GOT3 (cell line): ENCODE measurements at regions not wholly inside any gene's neighbourhood (a gene's known extent, or its start where the extent isn't known, plus 50 kb on each side); places are given as distances from the start of the nearest gene placed in this dataset.

Experiments
- DNase-seq: peaks from one replicate; lab custom pipeline; 2025; ENCODE audit warnings: mixed read lengths; lab: John Stamatoyannopoulos, UW

DNA sequence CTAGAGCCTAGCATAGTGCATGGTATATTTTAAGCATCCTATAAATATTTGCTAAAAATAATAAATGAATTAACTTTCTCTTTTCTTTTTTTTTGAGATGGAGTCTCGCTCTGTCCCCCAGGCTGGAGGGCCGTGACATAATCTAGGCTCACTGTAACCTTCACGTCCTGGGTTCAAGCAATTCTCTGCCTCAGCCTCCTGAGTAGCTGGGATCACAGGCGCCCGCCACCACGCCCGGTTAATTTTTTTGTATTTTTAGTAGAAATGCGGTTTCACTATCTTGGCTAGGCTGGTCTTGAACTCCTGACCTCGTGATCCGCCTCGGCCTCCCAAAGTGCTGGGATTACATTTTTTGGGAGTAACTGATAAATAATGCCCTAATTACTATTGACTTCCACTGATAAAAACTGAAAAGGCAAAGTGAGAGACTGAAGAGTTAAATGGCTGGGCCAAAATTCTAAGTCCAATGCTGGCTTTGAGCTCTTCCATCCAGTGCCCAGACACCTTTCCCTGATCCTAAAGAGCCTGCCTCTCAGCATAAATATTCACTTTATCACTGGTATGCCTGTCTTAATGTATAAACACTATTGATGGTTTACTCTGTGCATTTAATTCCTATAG lies 213.0 kb upstream of the KRR1 start:
- no peak for DNase-seq

- no peak for DNase-seq
Measured at GRCh38 chr12:75722714-75723200, 211.3 kb upstream of the KRR1 start.

- DNase-seq: no peak
Measured at GRCh38 chr12:75721796-75722195, 210.4 kb upstream of the KRR1 start.

DNA sequence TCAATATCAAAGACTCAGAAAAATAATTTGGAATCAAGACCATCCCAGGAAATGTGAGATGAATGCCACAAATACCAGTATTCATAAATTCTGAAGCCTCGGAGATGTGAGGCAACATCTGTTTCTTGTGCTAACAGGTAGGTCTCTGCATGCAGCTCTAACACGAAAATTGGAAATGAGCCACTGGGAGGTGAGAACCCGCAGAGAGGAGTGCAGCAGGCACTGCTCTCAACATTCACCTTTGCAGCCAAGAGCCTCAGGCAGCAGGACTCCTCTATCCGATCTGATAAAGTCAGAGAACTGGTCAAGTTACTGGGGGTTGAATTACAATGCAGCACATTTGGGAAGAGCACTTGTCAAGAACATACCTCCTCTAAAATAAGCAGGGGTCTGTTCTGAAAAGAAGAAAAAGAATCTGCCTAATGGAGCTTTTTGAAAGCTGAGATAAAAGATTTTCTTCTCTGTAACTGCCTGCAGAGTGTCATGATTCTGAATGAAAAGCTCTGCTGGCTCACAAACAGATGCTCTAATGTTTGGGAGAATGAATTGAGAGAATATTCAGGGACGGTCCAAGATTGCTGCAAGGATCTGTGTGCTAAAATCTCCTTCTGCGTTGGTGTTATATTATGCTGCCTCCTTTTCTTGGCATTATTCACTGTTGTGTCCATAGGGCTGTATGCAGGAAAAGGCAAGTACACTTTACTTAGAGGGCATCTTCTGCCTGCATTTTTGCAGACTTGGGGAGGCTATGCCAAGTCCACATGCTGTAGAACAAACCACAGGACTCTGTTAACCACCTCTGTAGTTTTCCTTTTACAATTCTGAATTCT lies 209.6 kb upstream of the KRR1 start:
- no peak for DNase-seq

- DNase-seq: no peak
Measured at GRCh38 chr12:75717902-75718301, 206.5 kb upstream of the KRR1 start.

DNA sequence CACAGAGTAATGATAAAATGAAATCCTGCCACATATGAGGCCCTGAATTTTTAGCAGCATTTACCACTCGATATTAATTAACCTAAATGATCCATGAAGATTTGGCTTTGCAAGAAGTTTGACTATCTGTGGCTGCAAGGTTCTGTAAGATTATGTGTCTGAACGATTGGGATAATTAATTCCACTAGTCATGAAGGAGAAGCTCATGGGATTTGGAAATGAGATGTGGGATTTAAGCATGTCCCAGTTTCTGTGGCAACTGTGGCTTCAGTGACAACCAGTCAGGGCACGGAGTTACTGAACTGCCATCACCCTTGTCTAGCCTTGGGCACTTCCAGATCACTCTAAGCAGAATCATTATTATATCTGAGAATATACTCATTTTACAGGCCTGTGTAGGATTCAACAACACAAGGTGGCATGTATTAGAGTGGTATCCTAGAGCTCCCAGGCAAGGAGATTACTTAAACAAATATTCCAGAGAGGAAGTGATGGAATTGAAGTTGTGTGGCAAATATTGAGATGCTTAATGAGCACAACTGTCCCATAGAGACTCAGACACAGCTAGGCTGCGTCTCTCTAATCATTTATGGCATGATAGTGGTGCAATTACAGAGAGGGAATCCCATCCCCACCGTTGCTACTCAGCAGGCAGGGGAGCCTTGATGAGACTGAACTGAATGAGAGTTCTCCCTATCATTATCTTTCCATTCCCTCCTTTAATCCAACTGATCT lies 205.0 kb upstream of the KRR1 start:
- DNase-seq: no peak

DNA sequence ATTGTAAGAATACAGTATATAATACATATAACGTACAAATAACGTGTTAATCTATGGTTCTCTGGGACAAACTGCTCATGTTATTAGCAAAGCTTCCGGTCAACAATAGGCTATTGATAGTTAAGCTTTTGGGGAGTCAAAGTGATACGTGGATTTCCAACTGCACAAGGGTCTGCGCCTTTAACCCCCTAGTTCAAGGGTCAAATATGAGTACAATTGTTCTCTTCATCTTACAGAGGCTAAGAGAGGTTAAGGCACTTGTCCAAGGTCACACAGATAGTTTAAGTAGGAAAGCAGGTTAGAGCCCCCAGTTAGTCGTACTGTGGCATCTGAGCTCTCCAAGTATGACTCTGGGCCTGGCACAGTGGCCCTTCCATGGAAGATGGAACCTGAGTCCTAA lies 204.3 kb upstream of the KRR1 start:
- DNase-seq: no peak

GRCh38 chr12:75715323-75715644 lies 203.9 kb upstream of the KRR1 start:
- DNase-seq: no peak

GRCh38 chr12:75714462-75715322 lies 203.3 kb upstream of the KRR1 start:
- no peak for DNase-seq

DNA sequence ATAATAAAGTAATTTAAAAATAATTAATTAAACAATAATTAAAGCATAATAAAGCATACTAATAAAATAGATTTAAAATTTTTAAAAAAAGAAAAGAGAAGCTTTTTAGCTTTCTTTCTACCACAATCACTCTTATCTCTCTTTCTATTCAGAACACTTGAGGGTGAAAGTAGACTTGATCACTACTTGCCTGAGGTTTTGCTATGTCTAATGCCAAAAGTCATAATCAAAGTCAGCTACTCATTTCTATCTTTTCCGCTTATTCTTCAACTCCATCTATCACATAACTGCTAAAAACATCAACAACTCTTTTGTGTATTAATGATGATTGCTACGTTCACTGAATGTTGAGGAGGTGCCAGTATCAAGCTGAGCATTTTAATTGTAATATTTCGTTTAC lies 202.0 kb upstream of the KRR1 start:
- DNase-seq: no peak

GRCh38 chr12:75712223-75712622 lies 200.8 kb upstream of the KRR1 start:
- no peak for DNase-seq

- no peak for DNase-seq
Measured at GRCh38 chr12:75711271-75711670, 199.9 kb upstream of the KRR1 start.

- no peak for DNase-seq
Measured at GRCh38 chr12:75710361-75711069, 199.1 kb upstream of the KRR1 start.

DNA sequence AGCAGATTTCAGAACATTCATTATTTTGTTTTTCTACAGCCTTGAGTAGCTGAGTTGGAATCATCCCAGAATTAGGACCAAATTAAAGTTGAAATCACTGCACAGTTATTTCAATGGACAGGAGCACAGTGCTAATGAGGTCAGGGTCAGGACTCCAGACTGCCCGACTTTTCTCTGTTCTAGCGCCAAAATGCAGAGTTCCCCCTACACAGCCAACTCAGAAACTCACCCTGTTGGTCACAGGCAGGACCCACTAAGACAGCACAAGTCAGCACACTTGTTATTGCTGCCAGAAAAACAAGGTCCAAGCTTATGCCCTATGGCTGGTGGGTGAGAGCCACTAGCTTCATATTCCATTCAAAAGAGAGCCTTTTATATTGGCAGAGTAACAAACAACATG lies 198.1 kb upstream of the KRR1 start:
- DNase-seq: no peak

- no peak for DNase-seq
Measured at GRCh38 chr12:75708802-75709201, 197.4 kb upstream of the KRR1 start.

DNA sequence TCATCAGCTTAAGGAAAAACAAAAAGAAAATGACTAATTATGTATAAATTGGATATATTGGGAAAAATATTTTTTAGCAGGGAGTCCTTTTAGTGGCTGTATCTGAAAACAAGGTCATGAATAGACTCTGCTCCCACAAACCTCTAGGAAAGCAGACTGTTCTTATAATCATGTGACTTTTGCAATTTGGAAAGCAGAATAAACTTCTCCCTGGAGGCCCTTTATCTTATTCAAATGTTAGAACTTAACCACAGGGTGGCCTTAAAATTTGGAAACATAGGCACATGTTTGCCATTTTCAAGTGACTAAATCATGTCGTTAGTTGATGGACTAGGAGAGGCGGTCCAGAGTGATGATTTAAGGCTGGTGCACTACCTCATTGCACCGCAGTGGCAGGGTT lies 196.6 kb upstream of the KRR1 start:
- no peak for DNase-seq

- no peak for DNase-seq
Measured at GRCh38 chr12:75706786-75707605, 195.6 kb upstream of the KRR1 start.

DNA sequence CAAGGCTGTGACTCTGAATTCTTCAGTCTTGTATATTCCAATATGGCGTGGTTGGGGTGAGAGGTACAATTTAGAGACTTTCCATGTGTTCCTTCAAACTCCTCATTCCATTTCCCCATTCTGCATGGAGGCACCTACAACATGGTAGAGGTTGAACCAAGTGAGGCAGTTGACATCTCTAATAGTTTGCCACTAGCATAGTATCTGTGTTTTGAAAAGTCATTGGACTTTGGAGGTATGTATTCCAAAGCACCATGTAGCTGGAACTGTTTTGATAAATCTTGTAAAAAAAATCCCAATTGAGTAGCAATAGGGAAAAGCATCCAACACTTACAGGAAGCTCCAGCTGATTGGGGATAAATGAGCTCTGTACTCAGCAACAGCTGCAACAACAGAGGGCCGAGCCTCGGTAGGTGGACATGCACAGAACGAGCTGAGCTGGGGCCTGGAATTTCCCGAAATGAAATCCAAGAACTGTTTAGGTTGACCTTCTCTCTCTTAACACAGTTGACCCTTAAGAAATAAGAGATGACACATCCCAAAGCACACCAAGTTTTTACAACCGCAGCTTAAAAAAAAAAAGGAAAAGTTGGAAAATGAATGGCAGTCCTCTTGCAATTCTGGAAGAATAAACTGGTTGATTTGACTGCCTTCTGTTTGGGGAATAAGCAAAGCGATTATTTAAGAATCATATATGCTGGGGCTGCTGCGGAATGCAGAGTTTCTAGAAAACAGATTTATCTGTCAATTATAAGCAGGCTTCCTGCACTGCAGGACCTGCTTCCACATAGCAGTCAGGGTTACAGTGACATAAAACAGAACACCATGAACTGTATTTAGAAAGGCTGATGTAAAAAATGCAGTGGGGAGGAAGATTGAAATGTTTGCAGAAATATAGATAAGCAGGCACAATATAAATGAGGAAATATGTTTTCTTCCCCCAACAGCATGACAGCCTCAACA lies 194.6 kb upstream of the KRR1 start:
- DNase-seq: no peak

DNA sequence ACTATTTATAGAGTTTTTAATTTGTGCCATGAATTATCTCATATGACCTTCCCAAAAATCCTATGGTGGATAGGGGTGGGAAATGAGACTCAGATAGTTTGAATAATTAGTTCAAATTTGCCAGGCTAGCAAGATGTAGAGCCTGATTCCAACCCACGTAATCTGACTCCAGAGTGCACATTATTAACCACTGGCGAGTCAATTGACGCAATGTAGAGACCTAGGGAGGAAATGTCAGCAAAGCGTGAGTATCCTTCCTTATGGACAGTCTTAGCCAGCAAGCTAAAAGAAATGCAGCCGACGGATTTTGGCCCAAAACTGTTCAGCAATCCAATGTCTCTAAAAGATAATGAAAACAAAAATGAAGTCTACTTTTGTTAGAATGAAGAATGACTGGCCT lies 193.3 kb upstream of the KRR1 start:
- DNase-seq: no peak
